Stimulated activated CD8-positive, alpha-beta memory T cell treated with anti-CD3 and anti-CD28 coated beads, Interleukin-15, amount 100 ng/mL, for 4 hours (primary cell): ENCODE measurements at regions not wholly inside any gene's neighbourhood (a gene's known extent, or its start where the extent isn't known, plus 50 kb on each side); places are given as distances from the start of the nearest gene placed in this dataset.

ENCODE experiments used
- DNase-seq, 2 donors: peaks; one replicate each; pipeline ENCODE4 v3.0.0-alpha.2; 2020; ENCODE audit warnings: low read depth in 2 of 2

DNA sequence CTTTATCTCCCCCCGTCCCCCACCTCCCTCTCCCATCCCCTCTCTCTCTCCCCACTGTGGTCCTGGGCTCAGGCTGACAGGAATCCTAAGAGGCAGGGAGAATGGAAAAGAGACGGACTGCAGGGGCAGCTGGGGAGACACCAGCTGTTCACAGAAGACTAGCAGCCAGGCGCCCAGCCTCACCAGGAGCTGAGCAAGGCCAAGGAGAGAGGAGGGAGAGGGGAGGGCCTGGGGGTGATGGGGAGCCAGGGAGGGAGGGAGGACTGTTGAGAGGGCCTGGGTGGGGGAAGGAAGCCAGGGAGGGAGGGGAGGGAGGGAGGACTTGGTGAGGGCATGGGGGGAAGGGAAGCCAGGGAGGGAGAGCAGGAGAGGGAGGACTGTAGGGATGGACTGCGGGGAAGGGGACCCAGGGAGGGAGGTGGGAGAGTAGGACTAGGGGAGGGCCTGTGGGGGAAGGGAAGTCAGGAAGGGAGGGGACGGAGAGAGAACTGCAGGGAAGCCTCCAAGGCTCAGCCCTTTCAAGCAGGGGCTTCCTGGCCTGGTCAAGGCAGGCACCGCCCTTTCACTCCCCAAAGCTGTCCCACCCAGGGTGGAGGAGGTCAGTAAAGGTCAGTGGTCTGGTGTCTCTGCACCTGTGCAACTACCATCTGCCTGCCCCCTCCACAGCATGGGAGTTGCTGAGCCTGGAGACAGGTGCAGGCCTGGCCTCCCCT is 517.7 kb upstream of the MYT1L start:
- no peak for DNase-seq

- no peak for DNase-seq
Measured at GRCh38 chr2:2848198-2848597, 517.1 kb upstream of the MYT1L start.

DNA sequence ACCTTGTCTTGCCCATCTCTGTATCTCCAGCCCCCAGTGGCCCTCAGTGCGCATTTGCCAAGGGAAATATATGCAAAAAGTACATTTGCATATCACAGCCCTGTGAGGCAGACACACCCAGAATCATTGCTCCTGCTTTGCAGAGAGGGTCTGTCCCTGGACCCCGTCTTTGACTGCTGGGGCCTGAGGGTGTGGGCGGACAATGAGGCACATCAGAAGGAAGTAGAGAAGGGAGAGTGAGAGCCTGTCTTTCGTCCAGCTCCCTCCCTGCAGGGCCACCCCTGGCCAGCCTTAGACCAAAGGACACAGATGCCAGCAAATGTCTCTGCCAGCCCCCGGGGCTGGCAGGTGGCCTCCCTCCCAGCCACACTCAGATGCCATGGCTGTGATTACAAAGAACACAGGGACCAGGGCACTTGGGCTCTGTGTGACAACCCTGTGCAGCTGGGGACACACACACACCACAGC is 516.2 kb upstream of the MYT1L start:
- DNase-seq = no peak

GRCh38 chr2:2846332-2847208 is 515.5 kb upstream of the MYT1L start:
- no peak for DNase-seq

- no peak for DNase-seq
Measured at GRCh38 chr2:2845806-2846315, 514.8 kb upstream of the MYT1L start.

DNA sequence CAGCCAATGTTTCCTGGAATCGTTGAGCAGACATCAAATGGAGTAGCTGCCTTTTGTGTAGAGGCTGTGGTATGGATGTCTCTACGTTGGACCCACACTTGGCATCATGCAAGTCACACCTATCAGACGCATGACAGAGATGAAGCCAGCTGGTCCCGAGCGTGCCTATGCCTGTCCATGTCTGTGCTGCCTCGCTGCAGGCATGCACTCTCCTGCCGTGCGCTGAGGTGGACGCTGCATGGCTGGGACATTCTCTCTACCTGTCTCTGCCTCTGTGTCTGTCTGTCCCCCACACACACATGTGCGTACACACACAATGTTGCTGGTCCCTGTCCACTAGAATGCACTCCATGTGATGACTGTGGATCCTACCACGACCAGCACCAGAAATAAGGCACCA is 514.2 kb upstream of the MYT1L start:
- no peak for DNase-seq

DNA sequence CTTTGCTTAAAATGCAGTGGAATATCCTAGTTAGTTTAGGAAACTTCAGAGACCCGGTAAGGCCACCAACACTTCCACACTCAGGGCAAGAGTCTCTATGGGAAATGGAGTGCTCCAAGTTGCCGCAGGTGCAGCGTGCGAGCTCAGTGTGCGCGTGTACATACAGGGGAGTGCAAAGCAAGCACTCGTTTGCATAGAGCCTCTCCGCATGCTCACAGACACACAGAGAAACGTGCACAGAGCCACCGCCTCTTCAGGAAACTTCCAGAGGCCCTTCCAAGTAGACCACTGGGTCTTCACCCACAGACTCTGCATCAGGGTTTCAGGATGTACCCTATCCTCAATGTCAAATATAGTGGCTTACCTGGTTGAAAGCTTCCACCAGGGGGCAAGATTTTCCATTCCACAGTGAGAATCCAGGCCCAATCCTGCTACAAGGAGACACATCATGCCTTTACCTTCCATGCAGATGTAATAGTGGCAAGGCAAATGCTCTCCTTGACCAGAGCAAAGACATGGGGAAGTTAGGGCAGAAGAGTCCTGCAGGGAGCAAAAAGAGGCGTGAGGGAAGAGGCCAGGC is 513.0 kb upstream of the MYT1L start:
- no peak for DNase-seq

- no peak for DNase-seq
Measured at GRCh38 chr2:2842466-2842865, 511.4 kb upstream of the MYT1L start.

DNA sequence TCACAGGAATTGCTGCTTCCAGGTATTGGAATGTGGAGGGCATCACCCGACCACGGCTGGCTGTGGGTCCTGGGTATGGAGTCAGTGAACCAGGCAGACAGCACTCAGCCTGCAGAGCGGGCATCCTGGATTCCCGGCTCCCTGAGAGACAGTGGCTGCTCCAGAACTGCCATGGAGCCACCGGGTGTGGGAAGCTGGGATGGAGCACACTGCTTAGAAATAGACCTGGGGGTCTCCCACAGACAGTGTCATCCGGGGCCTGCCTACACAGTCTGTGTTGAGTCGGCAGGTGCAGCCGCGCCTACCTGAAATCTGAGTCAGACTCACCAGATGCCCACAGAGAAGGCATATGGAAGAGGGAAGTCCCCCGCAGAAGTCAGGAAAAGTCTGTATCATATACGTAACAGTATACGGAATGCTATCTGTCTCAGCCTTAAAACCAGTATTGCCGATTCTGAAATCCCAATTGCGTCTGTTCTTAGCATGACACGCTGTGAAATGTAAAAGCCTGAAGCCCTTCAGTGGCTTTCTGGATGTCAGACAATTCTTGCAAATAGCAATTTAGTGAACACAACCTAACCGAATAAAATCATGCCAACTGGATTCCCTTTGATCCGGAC is 509.7 kb upstream of the MYT1L start:
- no peak for DNase-seq

DNA sequence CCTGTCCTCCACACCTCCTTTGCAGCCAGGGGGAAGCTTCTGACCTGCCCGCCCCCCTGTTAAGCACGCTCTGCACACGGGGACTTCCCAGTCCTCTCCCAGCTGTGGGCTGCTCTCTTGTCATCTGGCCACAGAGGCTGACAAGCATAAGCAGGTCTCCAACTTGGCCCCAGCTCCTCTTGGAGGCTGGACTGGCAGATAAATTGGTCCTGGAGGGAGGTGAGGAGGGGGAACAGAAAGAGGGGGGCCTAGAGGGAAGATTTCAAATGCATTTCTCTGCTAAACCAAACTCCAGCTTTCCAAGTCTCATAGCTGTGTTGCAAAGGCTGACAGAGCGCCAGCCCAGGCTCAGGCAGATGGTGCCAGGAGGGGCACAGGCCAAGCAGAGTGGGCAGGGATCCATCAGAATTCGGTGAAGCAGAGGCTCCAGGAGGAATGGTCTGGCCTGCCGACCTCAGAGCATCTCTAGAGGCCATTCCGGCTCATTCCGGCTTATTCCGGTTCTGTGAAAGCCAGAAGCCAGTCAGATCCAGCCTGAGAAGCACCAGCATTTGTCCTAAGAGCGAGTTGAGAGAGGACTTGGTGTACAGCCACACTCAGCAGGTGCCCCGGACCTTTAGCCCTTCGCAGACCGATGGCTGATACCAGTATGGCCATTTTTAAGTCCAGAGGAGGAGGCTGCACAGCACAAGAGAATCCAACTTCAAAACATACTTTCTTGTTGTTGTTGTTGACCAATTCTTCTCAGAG is 508.9 kb upstream of the MYT1L start:
- no peak for DNase-seq

DNA sequence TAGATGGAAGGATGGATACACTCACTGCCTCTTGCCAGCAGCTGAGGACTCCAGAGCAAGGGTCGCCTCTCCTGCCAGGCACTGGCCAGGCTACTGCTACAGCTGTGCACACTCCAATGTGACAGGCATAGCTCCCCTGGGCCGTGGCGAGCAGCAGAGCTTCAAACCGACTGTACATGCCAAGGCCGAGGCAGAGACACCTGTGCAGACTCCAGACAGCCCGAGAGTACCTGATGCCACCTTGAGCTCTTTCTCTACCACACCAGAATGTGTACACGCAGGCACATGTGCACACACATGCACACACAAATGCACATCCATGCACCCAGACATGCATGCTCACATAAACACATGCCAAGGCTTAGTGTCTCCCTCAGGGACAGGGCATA is 508.3 kb upstream of the MYT1L start:
- DNase-seq = no peak

GRCh38 chr2:2838548-2838845 is 507.4 kb upstream of the MYT1L start:
- DNase-seq = no peak

- DNase-seq = no peak
Measured at GRCh38 chr2:2837746-2838547, 506.9 kb upstream of the MYT1L start.

DNA sequence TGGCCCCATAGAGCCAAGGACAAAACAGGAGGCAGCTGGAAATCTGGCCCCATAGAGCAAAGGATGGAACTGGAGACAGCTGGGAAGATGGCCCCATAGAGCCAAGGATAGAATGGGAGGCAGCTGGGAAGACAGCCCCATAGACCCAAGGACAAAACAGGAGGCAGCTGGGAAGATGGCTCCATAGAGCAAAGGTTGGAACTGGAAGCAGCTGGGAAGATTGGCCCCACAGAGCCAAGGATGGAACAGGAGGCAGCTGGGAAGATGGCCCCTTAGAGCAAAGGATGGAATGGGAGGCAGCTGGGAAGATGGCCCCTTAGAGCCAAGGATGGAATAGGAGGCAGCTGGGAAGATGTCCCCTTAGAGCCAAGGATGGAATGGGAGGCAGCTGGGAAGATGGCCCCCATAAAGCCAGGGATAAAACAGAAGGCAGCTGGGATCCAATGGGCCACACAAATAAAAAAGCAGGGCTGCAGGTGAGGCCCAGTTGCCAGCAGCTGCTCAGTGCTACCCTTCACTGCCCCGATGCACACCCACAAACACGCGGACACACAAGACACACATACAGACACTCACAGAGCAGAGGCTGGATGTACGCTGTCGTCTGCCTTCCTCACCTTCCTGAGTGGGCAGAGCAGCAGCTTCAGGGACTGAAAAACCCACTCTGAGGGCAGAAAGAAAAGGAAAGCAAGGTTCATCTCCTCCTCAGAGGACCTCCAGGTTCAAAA is 505.4 kb upstream of the MYT1L start:
- no peak for DNase-seq

DNA sequence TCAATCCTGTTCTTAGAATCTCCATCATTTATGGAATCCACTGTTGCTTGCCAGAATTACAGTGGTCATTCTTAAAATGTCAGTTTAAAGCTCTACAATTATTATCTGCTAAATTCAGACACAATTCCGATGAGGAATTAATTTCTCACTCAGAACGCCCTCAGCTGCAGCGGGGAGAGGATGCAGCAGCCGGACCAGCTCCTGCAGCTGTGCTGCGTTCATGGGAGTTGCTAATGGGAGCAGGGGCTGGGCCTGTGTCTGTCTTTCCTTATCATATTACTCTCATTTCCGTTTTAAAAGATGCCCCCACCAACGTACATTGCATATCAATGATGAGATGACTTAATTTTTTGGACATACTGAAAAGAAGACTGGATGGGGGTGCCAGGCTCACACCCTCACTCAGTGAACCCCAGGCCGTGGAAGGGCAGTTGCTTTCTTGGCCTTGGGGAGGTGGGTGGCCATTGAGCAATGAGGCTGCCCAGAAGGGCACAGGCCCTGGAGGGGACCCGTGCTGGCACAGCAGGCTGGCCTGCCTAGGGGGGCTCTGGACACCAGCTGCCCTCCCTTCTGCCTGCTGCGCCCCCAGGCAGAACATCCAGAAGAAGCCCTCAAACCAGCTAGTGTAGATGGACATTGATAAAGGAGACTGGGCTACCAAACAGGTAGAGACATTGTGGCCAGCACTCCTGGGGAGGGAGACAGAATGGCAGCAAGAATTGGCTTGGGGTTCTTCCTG is 503.6 kb upstream of the MYT1L start:
- DNase-seq = no peak

DNA sequence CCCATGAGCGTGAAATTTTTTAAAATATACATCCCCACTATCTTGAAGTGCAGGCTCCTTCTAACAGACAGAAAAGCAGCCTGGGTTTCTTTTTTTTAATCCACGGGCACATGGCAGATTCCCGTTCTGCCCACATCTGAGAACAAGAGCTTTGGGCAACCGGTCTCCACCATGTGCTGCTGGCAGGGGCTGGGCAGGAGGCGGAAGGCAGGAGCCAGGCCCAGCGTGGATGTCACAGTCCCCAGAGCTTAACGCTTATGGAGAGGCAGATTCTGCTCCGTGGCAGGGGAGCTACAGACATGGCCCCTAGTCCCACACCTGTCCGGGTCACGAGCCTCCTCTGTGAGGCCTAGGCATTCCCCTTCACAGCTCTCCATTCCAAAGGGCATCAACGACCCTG is 503.0 kb upstream of the MYT1L start:
- no peak for DNase-seq

DNA sequence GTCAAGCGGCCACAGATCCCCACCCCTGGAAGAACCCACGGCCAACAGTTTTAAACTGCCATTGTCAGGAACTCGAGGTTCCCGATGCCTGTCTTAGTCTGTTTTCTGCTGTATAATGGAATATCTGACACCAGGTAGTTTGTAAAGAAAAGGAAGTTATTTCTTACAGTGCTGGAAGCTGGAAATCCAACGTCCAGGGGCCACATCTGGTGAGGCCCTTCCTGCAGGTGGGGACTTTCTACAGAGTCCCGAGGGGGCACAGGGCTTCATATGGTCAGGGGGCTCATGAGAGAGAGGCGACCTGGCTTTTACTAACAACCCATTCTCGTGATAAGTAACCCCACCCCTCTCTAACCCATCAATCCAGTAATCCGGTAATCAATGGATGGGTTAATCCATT is 501.6 kb upstream of the MYT1L start:
- DNase-seq = no peak

DNA sequence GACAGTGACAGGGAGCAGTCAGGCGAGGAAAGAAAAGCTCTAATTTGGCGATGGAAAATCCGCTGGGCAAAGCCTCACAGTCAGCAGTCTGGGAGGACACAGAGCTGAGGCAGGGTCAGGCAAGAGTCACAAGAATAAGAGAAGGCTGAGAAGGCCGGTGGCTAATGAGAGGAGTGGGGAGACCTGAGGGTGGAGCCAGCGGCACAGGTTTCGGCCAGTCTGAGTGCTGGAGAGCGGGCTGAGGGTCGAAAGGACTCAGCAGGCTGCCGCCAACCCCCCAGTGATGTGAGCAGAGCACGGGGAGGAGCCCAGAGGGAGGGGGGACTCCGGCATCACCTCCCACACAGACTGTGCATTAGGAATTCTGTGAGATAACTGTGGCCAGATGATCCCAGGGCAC is 500.6 kb upstream of the MYT1L start:
- no peak for DNase-seq

GRCh38 chr2:2830576-2830975 is 499.5 kb upstream of the MYT1L start:
- DNase-seq = no peak
